ENCODE measurements at regions not wholly inside any gene's neighbourhood (a gene's known extent, or its start where the extent isn't known, plus 50 kb on each side); places are given as distances from the start of the nearest gene placed in this dataset.

- Histone ChIP-seq H2BK20ac (ENCODE audit: low read depth, low read length) (no peak overlapping the region), H4K91ac (ENCODE audit: insufficient read depth, low read depth, low read length) (no peak overlapping the region), H2BK5ac (ENCODE audit: low read depth, low read length, poor library complexity, severe bottlenecking) (no peak overlapping the region), H3K9ac (ENCODE audit: low read depth, low read length) (no peak overlapping the region), H4K5ac (ENCODE audit: low read depth, low read length) (no peak overlapping the region), H3K9me3 (ENCODE audit: control insufficient read depth, insufficient read depth, low read length) (peaks cover 13% of the 10 kb centered on the region), H3K27me3 (ENCODE audit: control insufficient read depth, insufficient read depth, low read length) (no peaks in the 10 kb centered on the region), H3K27ac (ENCODE audit: insufficient read depth, low read length) (no peak overlapping the region), H3K4ac (ENCODE audit: low read depth, low read length) (no peak overlapping the region), H2BK120ac (ENCODE audit: low read depth, low read length) (no peak overlapping the region), H4K8ac (ENCODE audit: low read depth in 2 of 2, low read length in 2 of 2) (no peak overlapping the region), H3K4me1 (ENCODE audit: control insufficient read depth, insufficient read depth, low read length) (no peaks in the 10 kb centered on the region), H3K14ac (replicated peaks; ENCODE audit: low read depth, low read length) (no peak overlapping the region), H4K20me1 (ENCODE audit: insufficient read depth, low read length) (no peaks in the 10 kb centered on the region), H2AFZ (replicated peaks; ENCODE audit: low read length, poor library complexity) (no peak overlapping the region), H3K4me3 (ENCODE audit: insufficient read depth, low read depth, low read length) (no peak overlapping the region), H3K79me1 (ENCODE audit: low read depth in 1 of 2, low read length in 2 of 2) (no peaks in the 10 kb centered on the region), H2AK5ac (ENCODE audit: low read depth, low read length) (no peak overlapping the region), H2AK9ac (replicated peaks; ENCODE audit: low read depth, low read length, poor library complexity) (no peak overlapping the region), H3K9me1 (ENCODE audit: insufficient read depth, low read length) (no peaks in the 10 kb centered on the region), H2BK15ac (ENCODE audit: low read depth, low read length) (no peak overlapping the region), H3K4me2 (ENCODE audit: low read depth, low read length) (no peak overlapping the region), H3K56ac (ENCODE audit: extremely low read depth, insufficient read depth, low read length) (no peak overlapping the region), H3K36me3 (ENCODE audit: control insufficient read depth, insufficient read depth, low read length) (no peaks in the 10 kb centered on the region), H3K23ac (ENCODE audit: low read depth, low read length) (no peak overlapping the region), H3K18ac (ENCODE audit: low read depth, low read length) (no peak overlapping the region)
- 47% methylated on average over 2 of the region's 3 CpGs; no CpG with 5 or more reads in 1 of the 2 experiments for WGBS, 2 experiments (ENCODE audit: extremely low coverage in 2 of 2, insufficient read length in 1 of 2)
- DNase-seq = no peak
- in situ Hi-C loops (cut with MboI; ENCODE audit: low sequenced_read_pairs) = no loop called here
- dilution Hi-C loops (cut with HindIII; ENCODE audit: low sequenced_read_pairs, unreplicated experiment) = no loop called here
- no peak for ATAC-seq (ENCODE audit: low read depth)
- no peak for TF ChIP-seq SMC3 (IDR thresholded peaks at IDR 0.05; ENCODE audit: low read depth, low read length)
- no peak for TF ChIP-seq FOS (IDR thresholded peaks at IDR 0.05; ENCODE audit: low read depth, low read length)
- no TSS peak for BruUV-seq (replicated peaks)
- intact Hi-C loops (cut with micrococcal nuclease) = no loop called here
- ChIA-PET CTCF (no interaction called here), POLR2A (ENCODE audit: unreplicated experiment) (no interaction called here)
Observed at GRCh38 chr3:39752019-39752637, 57.3 kb upstream of the MYRIP start.

All from IMR-90 (cell line).